ENCODE measurements at regions not wholly inside any gene's neighbourhood (a gene's known extent, or its start where the extent isn't known, plus 50 kb on each side); places are given as distances from the start of the nearest gene placed in this dataset.

DNA sequence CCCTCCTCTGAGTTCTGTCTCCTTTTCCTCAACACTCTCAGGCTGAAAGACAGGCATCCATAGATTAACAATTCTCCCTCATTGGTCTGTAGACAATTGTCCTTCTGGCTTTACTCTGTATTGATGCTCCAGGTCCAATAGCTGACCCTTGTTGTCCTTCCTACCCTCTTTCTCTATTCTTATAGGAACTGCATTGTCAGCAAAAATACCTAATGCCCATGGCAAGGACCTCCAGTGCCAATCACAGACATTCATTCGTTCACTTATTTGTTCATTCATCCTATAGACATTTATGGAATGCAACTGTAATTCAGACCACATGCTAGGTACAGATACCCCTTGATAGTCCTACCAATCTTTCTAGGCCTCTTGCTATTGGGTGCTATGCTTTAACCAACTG lies 69.8 kb upstream of the DTNA start:
- TF ChIP-seq, protein P1, sequence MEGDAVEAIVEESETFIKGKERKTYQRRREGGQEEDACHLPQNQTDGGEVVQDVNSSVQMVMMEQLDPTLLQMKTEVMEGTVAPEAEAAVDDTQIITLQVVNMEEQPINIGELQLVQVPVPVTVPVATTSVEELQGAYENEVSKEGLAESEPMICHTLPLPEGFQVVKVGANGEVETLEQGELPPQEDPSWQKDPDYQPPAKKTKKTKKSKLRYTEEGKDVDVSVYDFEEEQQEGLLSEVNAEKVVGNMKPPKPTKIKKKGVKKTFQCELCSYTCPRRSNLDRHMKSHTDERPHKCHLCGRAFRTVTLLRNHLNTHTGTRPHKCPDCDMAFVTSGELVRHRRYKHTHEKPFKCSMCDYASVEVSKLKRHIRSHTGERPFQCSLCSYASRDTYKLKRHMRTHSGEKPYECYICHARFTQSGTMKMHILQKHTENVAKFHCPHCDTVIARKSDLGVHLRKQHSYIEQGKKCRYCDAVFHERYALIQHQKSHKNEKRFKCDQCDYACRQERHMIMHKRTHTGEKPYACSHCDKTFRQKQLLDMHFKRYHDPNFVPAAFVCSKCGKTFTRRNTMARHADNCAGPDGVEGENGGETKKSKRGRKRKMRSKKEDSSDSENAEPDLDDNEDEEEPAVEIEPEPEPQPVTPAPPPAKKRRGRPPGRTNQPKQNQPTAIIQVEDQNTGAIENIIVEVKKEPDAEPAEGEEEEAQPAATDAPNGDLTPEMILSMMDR (IDR thresholded peaks at IDR 0.05; ENCODE audit: insufficient read depth, low read depth, low read length, missing control alignments) = no peak
- DNase-seq (ENCODE audit: low read depth) = no peak
- no peak overlapping the region for H3K4me3 ChIP-seq (ENCODE audit: low read depth, low read length)

DNA sequence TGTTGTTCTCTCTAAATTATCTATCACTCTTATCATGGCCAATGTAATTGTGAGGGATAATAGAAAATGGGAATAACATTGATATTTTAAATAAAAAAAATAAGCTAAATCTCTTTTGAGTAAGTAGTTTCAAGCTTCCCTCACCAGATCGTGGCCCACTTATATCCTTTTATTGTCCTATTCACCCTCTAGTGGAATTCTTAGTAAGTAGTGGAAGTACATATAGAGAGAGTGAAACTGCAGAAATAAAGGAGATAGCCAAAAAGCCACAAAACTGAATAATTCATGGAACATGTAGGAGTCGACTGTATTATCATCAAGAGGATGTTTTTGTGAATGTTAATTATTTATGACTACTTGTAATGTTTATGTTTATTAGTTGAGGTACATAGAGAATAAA lies 66.1 kb upstream of the DTNA start:
- TF ChIP-seq, protein P1 (IDR thresholded peaks at IDR 0.05; ENCODE audit: insufficient read depth, low read depth, low read length, missing control alignments) = no peak
- no peak for DNase-seq (ENCODE audit: low read depth)

DNA sequence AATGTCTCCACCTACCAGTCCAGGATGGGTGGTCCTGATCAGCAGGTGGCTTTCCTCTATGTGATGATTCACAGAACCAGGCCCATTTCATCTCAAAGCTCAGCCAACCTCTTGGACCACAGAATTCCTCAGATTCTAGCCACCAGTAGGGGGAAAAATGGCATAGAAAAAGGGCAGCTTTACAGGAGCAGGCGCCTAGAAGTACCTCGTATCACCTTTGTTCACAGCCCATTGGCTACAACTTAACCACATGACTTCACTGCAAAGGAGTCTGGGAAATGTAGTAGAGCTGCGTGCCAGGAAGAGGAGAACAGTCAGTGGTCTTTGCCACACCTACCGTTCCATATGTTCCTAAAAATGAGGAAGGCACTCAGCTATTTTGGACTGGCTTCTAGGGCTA lies 62.8 kb upstream of the DTNA start:
- H3K4me3 ChIP-seq (ENCODE audit: low read depth, low read length) = no peak overlapping the region
- peak; percentile 33 for DNase-seq (ENCODE audit: low read depth)
- TF ChIP-seq, protein P1 (IDR thresholded peaks at IDR 0.05; ENCODE audit: insufficient read depth, low read depth, low read length, missing control alignments) = no peak

More for the DNA sequence above, 66.1 kb upstream of the DTNA start:
- no peak overlapping the region for H3K4me3 ChIP-seq (ENCODE audit: low read depth, low read length)

DNA sequence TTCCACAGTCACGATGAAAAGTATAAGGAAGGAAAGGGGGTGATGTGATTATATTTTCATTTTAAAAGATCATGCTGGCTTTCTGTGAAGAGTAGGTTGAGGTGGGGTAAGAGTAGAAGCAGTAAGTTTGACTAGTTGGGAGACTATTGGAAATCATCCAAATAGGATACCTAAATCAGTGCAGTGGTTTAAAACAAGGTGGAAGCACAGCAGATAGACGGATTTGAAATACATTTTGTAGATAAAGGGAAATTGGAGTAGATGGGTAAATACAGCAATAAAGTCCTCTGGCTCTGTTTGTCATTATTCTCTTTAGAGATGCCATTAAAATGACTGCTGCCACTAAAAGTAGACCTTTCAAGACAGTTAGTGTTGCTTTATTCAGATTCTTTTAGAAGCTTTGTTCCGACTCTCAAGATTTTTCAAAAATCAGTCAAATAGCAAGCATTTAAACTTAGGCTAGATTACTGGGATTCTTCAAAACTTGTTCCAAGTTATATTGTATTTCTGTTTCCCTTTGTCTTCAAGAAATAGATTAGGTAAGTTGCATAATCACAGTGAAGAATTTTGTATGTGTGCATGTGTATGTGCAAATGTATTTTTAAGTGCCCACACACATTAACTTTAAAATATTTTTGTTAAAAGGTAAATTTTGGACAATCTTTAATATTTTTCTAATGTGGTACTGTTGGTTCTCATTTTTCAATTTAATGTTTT lies 61.7 kb upstream of the DTNA start:
- no peak overlapping the region for H3K4me3 ChIP-seq (ENCODE audit: low read depth, low read length)
- DNase-seq (ENCODE audit: low read depth) = no peak
- TF ChIP-seq, protein P1 (IDR thresholded peaks at IDR 0.05; ENCODE audit: insufficient read depth, low read depth, low read length, missing control alignments) = no peak

DNA sequence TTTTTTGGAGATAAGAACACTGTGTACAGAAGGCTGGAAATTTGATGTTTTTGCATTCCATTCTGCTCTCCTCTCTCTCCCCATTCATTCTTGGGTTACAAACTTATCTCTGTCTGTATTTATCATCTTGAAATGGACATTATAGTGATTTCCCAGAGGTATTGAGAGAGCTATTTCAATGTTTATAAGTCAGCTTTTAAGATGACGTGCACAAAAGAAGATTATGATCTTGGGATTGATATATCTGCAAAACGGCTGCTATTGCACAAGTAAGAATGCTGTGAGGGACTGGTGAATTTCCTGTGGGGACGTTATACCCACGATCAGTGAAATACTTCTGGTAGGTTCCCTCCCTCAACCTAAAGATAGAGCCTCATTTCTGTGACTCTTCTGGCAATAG lies 61.0 kb upstream of the DTNA start:
- TF ChIP-seq, protein P1 (IDR thresholded peaks at IDR 0.05; ENCODE audit: insufficient read depth, low read depth, low read length, missing control alignments) = no peak
- no peak for DNase-seq (ENCODE audit: low read depth)
- no peak overlapping the region for H3K4me3 ChIP-seq (ENCODE audit: low read depth, low read length)

DNA sequence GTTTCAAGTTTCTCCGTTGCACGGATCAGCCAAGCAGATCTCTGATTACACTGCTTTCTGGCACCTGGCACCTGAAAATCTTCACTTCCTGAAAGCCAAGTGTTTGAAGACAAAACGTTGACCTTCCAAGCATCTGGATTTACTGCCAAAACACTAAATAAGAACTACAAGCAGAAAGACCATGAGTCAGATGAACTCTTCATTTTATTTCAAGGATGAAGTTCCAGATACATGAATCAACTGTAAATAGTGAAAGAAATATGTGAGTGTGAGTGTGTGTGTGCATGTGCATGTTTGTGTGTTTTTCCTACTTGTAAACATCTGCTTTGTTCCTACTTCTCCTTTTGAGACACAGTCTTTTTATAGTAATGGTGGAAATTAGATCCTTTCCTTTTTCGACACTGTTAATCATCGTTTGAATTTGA lies 60.0 kb upstream of the DTNA start:
- DNase-seq (ENCODE audit: low read depth) = no peak
- H3K4me3 ChIP-seq (ENCODE audit: low read depth, low read length) = no peak overlapping the region
- TF ChIP-seq, protein P1 (IDR thresholded peaks at IDR 0.05; ENCODE audit: insufficient read depth, low read depth, low read length, missing control alignments) = no peak

All from GM12865 (cell line).